ENCODE measurements at regions not wholly inside any gene's neighbourhood (a gene's known extent, or its start where the extent isn't known, plus 50 kb on each side); places are given as distances from the start of the nearest gene placed in this dataset.

DNA sequence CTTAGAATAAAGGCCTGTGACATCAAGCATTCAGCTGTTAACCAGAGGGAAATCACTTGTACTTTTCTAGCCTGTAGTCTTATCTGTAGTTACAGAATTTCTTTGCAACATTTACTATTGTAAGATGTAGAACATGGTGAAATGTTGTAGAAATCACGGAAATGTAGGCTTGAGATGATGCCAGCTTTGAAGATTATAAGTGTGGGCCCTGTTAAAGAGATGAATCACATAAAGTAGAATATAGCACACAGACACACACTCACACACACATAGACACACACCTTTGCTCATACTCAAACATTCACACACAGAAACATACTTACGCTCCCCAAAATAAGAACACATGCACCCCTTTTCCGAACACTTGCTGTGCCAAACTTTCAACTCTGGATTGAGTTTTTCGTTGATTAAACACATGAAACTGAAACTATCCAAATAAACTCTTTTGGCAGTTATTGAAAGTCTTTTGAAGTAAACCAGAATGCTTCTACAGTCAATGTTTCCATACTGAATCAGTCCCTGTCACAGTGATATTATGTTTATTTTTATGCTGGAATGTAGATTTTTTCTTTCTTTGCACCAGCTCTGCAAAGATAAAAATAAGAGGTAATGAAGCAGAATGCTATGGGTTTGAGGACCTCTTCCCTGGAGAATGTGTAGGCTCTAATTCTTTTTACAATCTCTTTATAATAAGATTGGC lies 230.3 kb upstream of the MEOX2 start:
- no peak for DNase-seq (ENCODE audit: low spot score)

- DNase-seq (ENCODE audit: low spot score): no peak
Measured at GRCh38 chr7:15915686-15916293, 229.3 kb upstream of the MEOX2 start.

GRCh38 chr7:15914611-15915010 lies 228.1 kb upstream of the MEOX2 start:
- DNase-seq (ENCODE audit: low spot score): no peak

GRCh38 chr7:15906436-15906835 lies 220.0 kb upstream of the MEOX2 start:
- DNase-seq (ENCODE audit: low spot score): no peak

DNA sequence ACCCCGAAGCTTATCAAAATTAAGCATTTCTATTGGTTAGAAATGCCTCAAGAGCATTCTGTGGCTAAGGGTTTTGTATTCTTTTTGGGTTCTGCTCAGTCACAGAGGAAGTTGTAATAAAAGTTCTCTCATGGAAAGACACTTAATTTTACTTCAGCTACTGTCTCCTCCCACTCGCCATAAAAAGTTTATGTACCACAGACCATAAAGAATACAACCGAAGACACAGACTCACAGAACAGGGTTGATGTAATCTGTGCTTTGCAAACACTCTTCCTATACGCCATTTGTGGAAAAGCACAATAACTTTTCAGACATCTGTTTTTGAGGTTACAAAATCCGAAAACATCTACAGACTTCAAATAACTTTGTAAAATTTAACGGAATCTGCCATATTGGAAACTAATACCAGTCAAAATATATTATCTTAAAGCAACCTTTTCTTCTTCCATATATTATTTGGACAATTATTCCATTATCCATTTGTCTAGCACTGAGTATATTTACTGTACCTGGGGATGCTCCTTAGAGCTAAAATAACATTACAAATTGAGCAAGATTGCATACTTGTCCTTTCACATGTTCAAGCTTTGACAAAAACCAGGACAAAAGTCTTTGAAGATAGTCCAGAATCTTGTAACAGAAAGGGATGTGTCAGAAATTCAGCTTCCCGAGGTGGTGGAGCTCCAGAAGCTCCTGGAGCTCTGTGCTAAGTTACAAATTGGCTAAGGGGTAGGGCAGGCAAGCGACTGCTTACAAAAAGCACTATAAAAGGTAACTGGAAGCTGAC lies 219.0 kb upstream of the MEOX2 start:
- no peak for DNase-seq (ENCODE audit: low spot score)

DNA sequence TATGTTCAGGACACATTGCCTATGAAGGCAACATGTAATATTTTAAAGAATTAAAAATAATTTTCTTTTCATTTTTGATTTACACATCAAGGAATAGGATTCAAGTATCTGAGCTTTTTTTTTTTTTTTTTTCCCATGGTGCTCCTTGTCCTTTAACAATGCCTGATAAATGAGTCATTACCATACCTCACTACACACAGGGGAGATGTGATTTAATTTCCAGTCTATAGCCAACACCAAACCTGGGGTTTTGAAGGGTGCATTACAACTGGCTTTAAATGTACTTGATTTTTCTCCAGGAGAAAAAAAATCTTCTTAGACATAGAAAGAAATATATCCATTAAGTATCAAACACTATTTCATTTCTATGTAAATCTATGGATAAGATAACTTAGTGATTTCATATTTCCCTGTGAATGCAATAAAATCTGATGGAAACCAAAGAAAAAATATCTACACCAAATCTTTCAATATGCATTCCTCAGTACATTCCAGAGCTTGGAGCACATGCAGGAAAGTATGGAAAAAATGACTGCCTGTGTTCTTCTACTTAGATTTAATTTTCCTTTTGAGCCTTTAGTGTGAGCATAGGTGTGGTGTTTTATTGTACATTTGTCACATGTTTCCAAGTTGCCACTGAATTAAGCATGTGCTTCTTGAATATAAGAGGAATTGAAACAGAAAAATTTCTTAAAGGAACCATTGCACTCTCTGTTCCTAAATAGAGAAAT lies 204.8 kb upstream of the MEOX2 start:
- peak; percentile 16 for DNase-seq (ENCODE audit: low spot score)

DNA sequence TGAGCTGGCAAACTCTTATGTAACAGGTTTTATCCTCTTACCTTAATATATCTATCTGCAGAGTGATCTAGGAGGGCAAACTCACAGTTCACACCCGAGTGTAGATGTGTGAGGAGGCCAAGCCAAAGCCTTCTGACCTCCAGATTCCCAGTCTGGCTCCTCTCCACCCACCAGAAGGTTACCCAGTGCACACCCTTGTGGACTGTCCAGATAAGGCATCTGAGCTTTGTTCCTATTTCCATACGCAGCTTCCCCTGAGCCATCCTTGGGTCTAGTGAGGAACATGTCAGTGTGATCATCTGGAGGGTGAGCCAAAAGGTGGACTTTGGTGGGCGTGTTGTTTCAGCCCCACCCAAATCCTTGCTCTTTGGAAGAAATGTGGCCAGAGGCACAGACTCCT lies 203.0 kb upstream of the MEOX2 start:
- DNase-seq (ENCODE audit: low spot score): peak; percentile 29

DNA sequence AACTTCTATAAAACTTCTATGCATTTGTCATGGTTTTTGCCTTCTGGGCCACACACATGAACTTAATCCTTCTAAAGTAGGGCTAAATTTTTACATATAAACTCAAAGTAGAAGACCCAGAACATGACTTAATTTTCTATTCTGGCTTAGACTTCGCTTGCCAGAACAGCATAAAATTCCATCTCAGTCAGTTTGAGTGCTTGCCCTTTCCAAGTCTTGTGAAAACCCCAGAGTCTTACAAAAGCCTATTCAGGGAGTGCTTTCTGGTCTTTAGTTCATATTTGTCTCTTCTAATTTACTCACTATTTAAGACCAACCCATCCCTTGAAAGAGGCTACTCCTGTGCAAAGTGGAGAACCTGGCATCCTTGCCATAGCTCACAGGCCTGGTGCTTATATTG lies 201.6 kb upstream of the MEOX2 start:
- no peak for DNase-seq (ENCODE audit: low spot score)

GRCh38 chr7:15886626-15887025 lies 200.1 kb upstream of the MEOX2 start:
- DNase-seq (ENCODE audit: low spot score): no peak

GRCh38 chr7:15885678-15886077 lies 199.2 kb upstream of the MEOX2 start:
- no peak for DNase-seq (ENCODE audit: low spot score)

GRCh38 chr7:15874774-15875173 lies 188.3 kb upstream of the MEOX2 start:
- no peak for DNase-seq (ENCODE audit: low spot score)

DNA sequence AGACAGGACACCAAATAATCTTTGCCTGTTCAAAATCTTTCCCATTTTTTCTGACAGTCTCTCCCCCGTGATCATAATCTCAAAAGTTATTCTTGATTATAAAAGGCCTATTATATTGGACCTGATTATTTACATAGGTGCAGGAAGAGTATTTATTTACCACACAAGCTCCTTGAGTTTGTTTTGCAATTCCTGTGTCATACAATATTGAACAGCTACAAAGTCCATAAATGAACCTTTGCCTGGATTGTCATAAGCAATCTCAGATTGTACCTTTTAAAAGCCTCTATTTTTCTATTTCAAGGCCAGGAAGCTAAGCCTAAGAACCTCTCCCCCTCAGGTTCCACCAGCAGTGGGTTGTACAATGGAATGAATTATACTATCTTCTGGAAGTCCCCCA lies 183.9 kb upstream of the MEOX2 start:
- DNase-seq (ENCODE audit: low spot score): no peak

GRCh38 chr7:15867441-15867840 lies 181.0 kb upstream of the MEOX2 start:
- no peak for DNase-seq (ENCODE audit: low spot score)

DNA sequence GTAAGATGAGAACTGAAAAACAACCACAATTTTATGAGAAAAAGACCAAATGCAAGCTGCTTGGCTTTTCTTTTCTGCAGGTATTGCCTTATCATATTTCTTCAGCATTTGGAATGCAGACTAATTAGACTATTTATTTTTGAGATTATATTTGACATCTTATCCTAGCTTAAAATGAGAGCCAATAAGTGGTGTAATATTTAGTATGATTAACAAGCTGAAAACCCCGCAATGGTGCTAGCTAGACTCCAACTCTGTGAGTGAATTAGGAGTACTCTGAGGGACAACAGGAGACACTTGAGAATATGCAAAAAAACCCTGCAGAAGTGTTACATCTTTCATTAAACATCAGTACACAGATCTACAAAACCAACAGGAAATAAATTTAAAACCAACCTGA lies 180.3 kb upstream of the MEOX2 start:
- no peak for DNase-seq (ENCODE audit: low spot score)

GRCh38 chr7:15864626-15864991 lies 178.1 kb upstream of the MEOX2 start:
- no peak for DNase-seq (ENCODE audit: low spot score)

GRCh38 chr7:15863951-15864625 lies 177.6 kb upstream of the MEOX2 start:
- no peak for DNase-seq (ENCODE audit: low spot score)

- no peak for DNase-seq (ENCODE audit: low spot score)
Measured at GRCh38 chr7:15862781-15863165, 176.3 kb upstream of the MEOX2 start.

GRCh38 chr7:15862016-15862780 lies 175.7 kb upstream of the MEOX2 start:
- no peak for DNase-seq (ENCODE audit: low spot score)

- DNase-seq (ENCODE audit: low spot score): no peak
Measured at GRCh38 chr7:15860264-15860949, 173.9 kb upstream of the MEOX2 start.

GRCh38 chr7:15857026-15857425 lies 170.5 kb upstream of the MEOX2 start:
- DNase-seq (ENCODE audit: low spot score): no peak

DNA sequence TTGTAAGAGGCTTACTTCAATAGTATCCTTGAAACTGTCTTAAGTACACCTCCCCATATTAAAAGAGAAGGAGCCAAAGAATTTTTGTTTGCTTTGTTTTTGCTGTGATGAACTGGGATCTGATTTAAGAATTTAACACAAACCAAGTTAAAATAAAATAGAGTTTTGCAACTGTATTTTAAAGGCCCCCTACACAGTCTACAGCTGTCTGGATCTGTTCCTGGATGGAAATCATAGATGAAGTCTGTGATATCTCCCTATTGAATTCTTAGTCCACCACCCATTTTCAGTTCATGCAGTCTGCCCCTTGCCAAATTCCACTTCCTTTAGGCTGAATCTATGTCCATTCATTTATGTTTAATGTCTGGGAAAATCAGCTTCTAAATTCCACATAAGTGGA lies 169.8 kb upstream of the MEOX2 start:
- DNase-seq (ENCODE audit: low spot score): no peak

All from SW480 (cell line).